ENCODE measurements at regions not wholly inside any gene's neighbourhood (a gene's known extent, or its start where the extent isn't known, plus 50 kb on each side); places are given as distances from the start of the nearest gene placed in this dataset.

- H2AFZ ChIP-seq (ENCODE audit: low read depth, low read length) = no peak overlapping the region
- BruUV-seq (replicated peaks) = no TSS peak
- no peak overlapping the region for H3K4me3 ChIP-seq (replicated peaks in 1 of 3; ENCODE audit: insufficient read depth in 1 of 3, low read depth in 1 of 3, low read length in 3 of 3)
- ChIA-PET CTCF (no interaction called here), POLR2A (no interaction called here)
- no peaks in the 10 kb centered on the region for H3K79me2 ChIP-seq (ENCODE audit: control insufficient read depth, insufficient read depth, low read length)
- no peaks in the 10 kb centered on the region for H3K36me3 ChIP-seq (ENCODE audit: control insufficient read depth in 2 of 2, extremely low read depth in 1 of 2, insufficient read depth in 2 of 2, low read length in 2 of 2)
- H3K9ac ChIP-seq (replicated peaks; ENCODE audit: extremely low read depth, insufficient read depth, low read length) = no peak overlapping the region
- no peaks in the 10 kb centered on the region for H3K9me3 ChIP-seq (replicated peaks; ENCODE audit: control insufficient read depth, insufficient read depth, low read length)
- intact Hi-C loops (cut with micrococcal nuclease) (no loop called here), dilution Hi-C loops (cut with MboI; ENCODE audit: extremely low pct_ligation_motif_present, low sequenced_read_pairs) (no loop called here)
- no peaks in the 10 kb centered on the region for H3K9me1 ChIP-seq (replicated peaks; ENCODE audit: control insufficient read depth, extremely low read depth, insufficient read depth, low read length)
- no peak overlapping the region for H3K27ac ChIP-seq (ENCODE audit: insufficient read depth, low read depth, low read length)
- no peaks in the 10 kb centered on the region for H3K4me1 ChIP-seq (ENCODE audit: control insufficient read depth, extremely low read depth, insufficient read depth, low read length)
- DNase-seq (ENCODE audit: low read depth, low spot score) = no peak
- no peaks in the 10 kb centered on the region for H4K20me1 ChIP-seq (replicated peaks; ENCODE audit: control insufficient read depth, extremely low read depth, insufficient read depth, low read length)
- no peak for FAIRE-seq
- TF ChIP-seq FOS (IDR thresholded peaks at IDR 0.05; ENCODE audit: borderline replicate concordance, insufficient read depth, low read length) (no peak), GATA2 (IDR thresholded peaks at IDR 0.05; ENCODE audit: insufficient read depth, insufficient read length, low read depth, low read length) (no peak), POLR2AphosphoS5 (IDR thresholded peaks at IDR 0.05; ENCODE audit: insufficient read depth, low read depth, low read length) (no peak), JUN (IDR thresholded peaks at IDR 0.05; ENCODE audit: borderline replicate concordance, insufficient read depth, insufficient read length, low read depth) (no peak), MYC (IDR thresholded peaks at IDR 0.05; ENCODE audit: low read depth, low read length) (no peak), CTCF (IDR thresholded peaks at IDR 0.05; ENCODE audit: extremely low read depth in 1 of 2, insufficient read depth in 1 of 2, low read depth in 1 of 2, low read length in 2 of 2) (no peak), POLR2A (IDR thresholded peaks at IDR 0.05; ENCODE audit: low read depth, low read length) (no peak), EZH2 (IDR thresholded peaks at IDR 0.05; ENCODE audit: borderline replicate concordance, low read depth, low read length, severe bottlenecking) (no peak)
- TF ChIP-seq, protein P1, sequence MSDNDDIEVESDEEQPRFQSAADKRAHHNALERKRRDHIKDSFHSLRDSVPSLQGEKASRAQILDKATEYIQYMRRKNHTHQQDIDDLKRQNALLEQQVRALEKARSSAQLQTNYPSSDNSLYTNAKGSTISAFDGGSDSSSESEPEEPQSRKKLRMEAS (IDR thresholded peaks at IDR 0.05; ENCODE audit: insufficient read depth, insufficient read length) = no peak
- H3K27me3 ChIP-seq (ENCODE audit: control insufficient read depth in 2 of 2, insufficient read depth in 2 of 2, low read length in 2 of 2) = peaks cover 3 to 6% of the 10 kb centered on the region in 2 experiments
- no peak overlapping the region for H3K4me2 ChIP-seq (ENCODE audit: insufficient read depth, low read length)
Observed at GRCh38 chr2:56460508-56460907, 276.7 kb downstream of the CCDC85A start.

Measured in endothelial cell of umbilical vein (primary cell).